Limb (tissue), 2 donors: ENCODE measurements at regions not wholly inside any gene's neighbourhood (a gene's known extent, or its start where the extent isn't known, plus 50 kb on each side); places are given as distances from the start of the nearest gene placed in this dataset.
"Not testable (repeated sequence)": the region's sequence is repeated elsewhere in the genome, so short reads cannot be mapped to it uniquely, and the experiment has no call there.

Experiments used
- DNase-seq, 2 donors: peaks; one replicate each; pipeline ENCODE4 v3.0.0-alpha.2; 2016; ENCODE audit errors: extremely low spot score in 2 of 2

DNA sequence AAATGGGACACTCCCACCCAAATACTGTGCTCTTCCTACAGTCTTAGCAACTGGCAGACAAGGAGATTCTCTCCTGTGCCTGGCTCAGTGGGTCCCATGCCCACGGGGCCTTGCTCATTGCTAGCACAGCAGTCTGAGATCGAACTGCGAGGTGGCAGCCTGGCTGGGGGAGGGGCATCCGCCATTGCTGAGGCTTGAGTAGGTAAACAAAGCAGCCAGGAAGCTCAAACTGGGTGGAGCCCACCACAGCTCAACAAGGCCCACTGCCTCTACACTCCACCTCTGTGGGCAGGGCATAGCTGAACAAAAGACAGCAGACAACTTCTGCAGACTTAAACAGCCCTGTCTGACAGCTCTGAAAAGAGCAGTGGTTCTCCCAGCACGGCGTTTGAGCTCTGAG lies 174.8 kb downstream of the COL12A1 start:
- not testable (repeated sequence) for DNase-seq

DNA sequence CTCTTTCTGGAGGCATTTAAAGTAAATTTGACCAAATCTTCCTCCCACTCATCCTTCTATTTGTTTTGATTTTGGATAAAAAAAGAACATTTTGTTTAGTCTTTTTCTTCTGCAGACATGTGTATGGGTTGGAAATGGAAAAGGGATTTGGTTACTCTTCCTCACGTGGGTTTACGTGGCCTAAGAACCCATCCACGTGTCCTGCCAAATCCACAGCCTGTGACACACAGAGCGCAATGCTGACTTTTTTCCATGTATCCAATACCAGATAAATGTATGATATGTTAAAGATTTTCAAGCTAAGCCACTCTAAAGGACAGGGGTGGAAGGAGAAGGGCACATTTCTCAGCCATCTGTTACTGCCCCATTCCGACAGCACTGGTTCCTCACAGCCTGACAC lies 176.5 kb downstream of the COL12A1 start:
- DNase-seq, result no peak

- no peak for DNase-seq
These were observed 180.5 kb downstream of the COL12A1 start for GRCh38 chr6:75025371-75025770.

DNA sequence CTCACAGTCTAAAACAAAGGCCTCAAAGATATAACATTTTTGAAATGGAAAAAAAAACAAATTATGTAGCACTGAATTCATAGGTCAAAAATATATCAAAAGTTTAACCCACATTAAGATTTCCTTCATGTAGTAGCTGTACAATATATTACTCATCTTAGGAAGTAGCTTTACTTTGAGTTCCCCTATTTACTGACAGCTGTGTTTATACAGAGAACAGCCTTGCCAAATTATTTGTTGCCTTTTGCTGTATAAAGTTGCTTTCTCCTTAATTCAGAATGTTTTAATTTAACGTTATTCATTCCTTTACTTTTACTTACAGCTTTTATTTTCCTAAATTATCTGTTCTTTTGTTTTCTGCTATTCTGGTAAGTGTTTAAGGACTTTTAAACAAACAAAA lies 181.0 kb downstream of the COL12A1 start:
- DNase-seq, result no peak

DNA sequence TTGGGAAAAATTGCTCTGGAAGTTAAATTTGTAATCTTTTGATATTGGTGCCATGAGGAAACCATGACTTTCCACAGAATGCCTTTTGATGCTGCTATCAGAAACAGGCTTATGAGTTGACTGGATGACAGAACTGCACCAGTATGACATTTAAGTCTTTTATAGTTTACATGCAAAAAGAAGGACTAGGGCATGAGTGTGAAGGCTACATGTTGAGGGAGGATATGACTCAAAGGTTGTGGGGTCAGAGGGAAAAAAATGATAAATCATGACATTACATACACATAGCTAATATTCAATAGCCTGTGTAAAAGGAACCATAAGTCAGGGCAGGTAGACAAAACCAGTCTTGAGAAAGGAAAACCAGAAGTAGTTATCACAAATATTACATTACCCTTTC lies 182.2 kb downstream of the COL12A1 start:
- no peak for DNase-seq

GRCh38 chr6:75020971-75021370 lies 184.9 kb downstream of the COL12A1 start:
- no peak for DNase-seq

DNA sequence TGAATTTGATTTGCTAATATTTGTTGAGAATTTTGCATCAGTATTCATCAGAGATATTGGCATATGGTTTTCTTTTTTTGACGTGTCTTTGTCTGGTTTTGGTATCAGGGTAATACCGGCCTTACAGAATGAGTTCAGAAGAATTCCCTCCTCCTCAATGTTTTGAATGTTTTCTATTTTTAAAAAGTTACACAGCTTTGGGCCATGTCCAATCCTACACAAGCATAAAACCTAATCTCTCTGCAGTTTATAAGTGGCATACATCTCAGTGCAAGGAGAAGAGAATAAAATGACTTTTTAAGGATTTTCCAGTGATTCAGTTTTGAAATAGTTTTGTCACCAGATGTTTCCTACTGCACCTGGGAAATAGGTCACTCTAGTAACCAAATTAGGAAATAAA lies 185.5 kb downstream of the COL12A1 start:
- no peak for DNase-seq

DNA sequence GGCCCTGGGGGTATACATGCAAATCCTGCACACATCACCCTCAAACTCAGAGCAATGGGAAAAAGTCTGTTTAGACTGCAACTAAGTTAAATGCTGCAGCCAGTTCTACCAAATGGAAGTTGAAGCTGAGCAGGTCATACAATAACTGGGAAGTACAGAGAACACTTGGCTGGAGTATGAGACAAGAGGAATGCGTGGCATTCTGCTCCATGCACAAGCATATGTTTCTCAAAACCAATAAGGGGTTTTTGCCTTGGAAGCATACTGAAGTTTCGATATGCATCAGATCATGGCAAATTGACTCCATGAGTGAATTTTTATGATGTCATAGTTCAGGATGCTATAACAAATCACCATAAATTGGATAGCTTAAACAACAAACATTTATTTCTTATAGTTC lies 193.8 kb downstream of the COL12A1 start:
- peak in 1 of 2 donors; percentile 40 for DNase-seq

DNA sequence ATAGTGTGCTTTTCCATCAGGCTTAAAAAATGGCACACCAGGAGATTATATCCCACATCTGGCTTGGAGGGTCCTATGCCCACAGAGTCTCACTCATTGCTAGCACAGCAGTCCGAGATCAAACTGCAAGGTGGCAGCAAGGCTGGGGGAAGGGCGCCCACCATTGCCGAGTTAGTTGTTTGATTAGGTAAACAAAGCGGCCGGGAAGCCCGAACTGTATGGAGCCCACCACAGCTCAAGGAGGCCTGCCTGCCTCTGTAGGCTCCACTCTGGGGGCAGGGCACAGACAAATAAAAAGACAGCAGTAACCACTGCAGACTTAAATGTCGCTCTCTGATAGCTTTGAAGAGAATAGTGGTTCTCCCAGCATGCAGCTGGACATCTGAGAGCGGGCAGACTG lies 201.9 kb downstream of the COL12A1 start:
- DNase-seq, result not testable (repeated sequence)

- no peak for DNase-seq
These were observed 208.2 kb downstream of the COL12A1 start for GRCh38 chr6:74997646-74998045.

DNA sequence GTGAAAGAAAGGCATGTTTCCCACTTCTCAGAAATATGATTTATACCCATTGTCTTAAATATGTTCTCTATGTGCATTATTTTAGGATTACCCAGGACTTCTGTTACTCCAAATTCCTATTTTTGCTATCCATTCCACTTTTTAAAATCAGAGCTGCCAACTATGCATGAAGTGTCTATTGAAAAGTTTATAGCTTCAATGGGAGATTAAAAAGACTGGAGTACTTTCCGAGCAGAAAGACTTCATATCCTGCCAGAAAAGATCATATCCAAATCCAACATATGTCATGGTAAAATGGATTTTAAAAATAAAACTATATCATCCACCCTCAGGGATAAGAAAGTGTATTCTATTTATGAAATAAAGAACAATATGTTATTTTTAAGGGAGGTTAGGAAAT lies 212.7 kb downstream of the COL12A1 start:
- DNase-seq, result peak in 1 of 2 donors; percentile 75

DNA sequence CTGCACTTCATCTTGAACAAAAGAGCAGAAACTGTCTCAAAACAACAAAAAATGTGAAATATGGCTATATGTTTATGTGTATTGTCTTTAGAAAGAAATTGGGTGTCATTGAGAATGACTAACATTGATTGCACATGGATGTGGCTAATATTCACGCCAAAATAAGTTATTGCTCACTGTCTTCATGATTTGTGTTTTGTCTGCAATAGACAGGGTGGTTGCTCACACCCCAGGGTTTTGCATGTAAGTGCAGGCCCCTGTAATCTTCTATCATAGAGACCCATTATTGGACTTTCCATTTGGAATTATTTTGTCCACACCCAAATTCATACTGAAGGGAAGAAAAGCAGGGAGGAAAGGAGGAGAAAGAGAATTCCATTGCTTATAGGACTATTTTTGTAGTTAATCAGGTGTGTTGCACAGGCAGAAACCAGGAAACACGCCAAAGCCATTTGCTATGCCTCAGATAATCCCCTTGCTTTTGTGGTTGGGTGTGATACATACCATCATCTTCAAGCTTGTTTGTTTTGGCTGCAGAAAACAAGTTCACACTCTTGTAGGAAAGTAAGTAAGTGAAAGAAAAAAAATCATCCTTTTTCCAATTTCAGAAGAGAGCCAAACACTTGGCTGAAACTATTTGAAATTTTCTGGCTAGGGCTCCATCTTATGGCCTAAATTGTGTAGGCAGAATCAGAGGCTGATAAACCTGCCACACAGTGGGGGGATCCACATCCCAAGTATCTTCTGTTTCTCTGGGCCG lies 214.1 kb downstream of the COL12A1 start:
- peak in 1 of 2 donors; percentile 78 for DNase-seq

DNA sequence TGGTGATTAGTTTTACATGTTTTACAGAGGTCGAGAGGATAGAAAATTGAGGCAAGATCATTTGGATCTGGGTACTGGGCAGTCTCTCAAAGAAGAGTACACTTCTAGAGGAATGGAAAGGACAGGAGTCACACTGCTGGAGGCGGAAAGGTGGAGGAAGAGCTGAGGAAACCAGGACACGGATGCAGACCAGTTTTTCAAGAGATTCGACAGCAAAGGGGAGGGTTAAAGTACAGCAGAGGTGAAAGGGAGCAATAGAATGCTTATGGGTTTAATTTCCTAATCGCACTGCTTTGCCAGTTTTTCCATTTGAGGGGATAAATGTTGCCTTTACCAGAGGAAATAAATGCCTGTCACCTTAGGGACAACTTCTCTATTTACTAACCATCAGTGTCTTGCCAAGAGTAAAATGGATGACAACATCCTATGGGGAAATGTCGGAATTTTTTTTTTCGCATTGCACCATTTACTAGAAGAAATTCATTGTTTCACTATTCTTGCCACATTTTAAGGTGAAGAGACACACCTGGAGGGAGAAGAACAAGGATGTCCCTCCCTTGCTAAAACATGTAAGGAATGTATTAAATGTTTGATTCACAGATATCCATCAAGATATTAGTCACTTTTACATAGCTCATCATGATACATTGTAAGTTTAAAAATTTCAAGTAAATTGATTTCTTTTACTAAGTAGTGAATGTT lies 226.6 kb downstream of the COL12A1 start:
- DNase-seq, result no peak

GRCh38 chr6:74976701-74977100 lies 229.2 kb downstream of the COL12A1 start:
- no peak for DNase-seq

DNA sequence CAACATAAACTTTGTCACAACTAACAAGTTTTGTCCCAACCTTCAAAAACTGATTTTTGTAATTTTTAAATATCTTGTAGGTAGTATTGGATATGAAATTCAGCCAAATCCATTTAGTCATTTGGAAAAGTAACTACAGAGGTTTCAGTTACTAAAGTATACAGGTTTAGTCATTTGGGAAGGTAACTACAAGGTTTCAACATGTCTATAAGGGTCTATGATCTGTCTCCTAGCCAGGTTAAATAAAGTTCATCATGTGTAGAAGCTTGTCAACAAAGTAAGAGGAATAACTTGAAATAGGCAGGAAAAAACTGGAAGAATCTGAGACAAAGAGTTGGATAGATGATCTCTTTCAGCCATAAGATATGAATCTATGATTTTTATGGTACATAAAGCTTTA lies 229.8 kb downstream of the COL12A1 start:
- DNase-seq, result no peak

- peak in 1 of 2 donors; percentile 42 for DNase-seq
These were observed 232.3 kb downstream of the COL12A1 start for GRCh38 chr6:74973591-74973990.

DNA sequence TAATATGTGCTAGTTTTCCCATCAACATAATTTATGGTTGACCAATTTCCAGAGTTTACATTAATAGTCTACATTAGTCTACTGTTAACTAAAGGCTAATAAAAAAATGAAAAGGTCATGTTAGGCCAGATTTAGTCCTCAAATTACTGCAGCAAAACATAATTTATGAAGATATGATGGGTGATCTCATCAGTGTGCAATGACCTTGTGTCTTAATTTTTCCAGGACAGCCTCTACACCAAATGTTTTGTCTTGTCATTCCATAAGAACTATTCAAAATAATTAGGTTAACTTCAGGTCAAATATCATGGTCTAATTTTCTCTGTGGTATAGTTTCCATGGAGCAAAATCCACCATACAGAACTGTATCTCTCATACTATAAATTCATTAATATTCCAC lies 234.2 kb downstream of the COL12A1 start:
- no peak for DNase-seq

GRCh38 chr6:74969591-74970267 lies 236.1 kb downstream of the COL12A1 start:
- DNase-seq, result no peak

- no peak for DNase-seq
These were observed 238.0 kb downstream of the COL12A1 start for GRCh38 chr6:74967821-74968220.

GRCh38 chr6:74966712-74967111 lies 239.1 kb downstream of the COL12A1 start:
- no peak for DNase-seq

- no peak for DNase-seq
These were observed 240.9 kb downstream of the COL12A1 start for GRCh38 chr6:74964871-74965441.
